ENCODE measurements at regions not wholly inside any gene's neighbourhood (a gene's known extent, or its start where the extent isn't known, plus 50 kb on each side); places are given as distances from the start of the nearest gene placed in this dataset.

DNA sequence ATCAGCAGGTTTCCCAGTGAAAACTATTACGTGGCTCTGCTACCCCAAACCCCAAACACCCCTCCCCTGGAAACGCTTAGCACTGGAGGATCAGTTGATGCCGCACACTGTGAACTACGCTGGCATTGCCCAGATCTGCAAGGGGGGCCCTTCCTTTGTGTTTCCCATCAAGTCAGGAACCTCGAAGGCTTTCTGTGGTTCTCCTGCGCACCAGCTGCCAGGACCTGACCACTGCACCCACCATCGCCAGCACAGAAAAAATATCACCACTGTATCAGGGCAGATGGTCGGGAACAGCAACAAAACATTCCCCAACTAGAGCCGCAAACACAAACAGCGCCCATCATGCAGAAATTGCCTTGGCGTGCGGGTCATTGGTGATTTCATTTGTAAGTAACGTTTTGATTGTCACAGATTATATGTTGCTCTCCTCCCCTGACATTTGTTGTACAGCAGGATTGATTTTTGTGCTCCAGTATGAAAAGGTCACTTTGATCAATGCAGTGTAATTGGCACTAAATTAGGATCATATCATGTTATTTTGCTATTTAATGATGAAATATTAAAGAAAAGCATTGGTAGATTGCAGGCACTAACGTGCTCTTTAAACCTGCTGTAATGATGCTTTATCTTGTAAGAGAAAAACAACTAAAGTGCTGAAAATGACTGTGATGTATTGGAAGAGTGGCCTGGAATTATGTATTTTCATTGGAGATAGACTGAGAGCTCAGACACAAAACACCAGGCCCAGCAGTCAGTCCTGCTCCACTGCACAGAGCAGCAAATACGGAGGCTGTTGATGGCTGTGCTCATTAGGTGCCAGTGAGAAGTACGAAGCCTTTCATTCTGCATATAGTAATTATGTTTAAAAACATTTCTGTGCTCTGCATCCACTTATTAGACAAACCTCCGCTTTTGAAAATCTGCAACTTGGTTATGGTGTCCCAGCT, 833.2 kb upstream of the SALL3 start:
- DNase-seq (ENCODE audit: low read depth, low spot score) = no peak

DNA sequence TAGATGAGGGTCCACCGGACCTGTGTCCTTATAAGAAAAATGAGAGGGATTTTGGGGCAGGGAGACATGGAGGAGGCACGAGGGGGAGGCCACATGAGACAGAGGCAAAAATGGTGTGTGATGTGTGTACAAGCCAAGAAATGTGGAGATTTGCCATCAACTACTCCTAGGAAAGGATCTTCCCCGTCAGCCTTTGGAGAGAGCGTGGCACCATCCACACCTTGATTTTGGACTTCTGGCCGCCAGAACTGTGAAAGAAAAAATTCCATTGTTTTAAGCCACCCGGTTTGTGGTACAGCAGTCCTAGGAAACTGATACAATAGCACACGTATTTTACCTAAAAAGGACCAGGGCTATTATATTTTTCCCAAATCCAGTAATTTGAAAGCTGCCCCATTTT, 829.0 kb upstream of the SALL3 start:
- DNase-seq (ENCODE audit: low read depth, low spot score) = no peak

DNA sequence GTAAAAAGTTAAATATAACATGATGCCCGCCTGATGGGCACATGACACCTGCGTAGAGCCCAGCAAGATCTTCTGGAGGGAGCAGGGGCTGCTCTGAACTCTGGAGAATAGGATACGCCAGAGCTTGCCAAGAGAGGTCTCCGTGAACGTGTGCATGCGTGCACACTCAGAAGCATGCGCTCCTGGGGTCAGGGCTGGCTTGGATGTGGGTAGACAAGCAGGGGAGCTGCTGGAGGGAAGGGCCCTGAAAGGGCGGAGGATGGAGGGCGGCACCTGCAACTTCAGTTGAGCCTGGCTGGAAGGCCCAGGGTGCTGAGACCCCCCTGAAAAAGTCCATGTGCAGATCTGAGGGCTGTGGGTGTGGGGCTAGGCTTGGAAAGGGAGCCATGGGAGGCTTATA, 828.4 kb upstream of the SALL3 start:
- DNase-seq (ENCODE audit: low read depth, low spot score) = no peak

DNA sequence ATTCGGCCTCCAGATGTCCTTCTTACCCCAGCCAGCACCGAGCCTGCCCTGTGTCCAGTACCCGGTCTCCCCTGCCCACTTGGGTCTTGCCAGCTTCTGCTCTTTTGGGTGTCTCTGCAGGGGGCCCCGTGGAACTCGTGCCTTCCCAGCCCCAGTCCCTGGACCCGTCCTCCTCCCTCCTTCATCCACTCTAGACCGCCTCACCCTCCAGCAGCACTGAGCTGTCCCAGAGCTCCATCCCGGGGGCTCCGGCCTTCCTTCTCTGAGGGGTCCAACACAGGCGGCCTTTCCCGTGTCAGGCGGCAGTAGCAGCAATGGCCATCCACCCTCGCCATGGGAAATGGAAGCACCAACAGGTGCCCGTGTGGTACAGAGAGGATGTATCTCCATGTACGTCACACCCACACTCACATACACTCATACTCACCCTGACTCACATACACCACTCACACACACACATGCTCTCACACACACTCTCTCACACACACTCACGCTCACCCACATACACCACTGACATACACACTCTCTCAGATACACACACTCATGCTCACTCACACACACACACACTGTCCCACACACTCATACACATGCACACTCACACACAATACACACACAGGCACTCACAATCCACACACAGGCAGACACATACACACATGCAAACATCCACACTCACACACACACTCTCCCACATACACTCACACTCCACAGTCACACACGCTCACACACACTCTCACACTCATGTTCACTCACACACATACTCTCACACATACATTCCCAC, 827.5 kb upstream of the SALL3 start:
- DNase-seq (ENCODE audit: low read depth, low spot score) = no peak

DNA sequence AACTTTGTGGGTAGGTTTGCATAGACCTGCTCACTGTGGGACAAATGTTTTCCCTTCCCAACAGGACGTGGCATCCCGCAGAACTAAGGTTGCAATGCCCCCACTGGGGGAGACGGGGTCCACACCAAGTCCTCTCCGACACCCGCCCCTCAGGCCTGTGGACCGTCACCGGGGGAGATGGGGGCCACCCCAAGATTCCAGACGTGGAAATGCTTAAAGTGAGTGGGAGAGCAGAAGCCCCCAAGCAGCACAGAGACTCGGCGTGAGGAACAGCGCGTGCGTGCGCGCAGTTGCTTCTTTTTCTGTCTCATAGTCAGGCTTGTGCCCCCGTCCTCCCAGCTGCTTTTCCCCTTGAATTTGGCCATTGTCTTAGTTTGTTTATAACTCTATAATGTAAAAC, 826.3 kb upstream of the SALL3 start:
- no peak for DNase-seq (ENCODE audit: low read depth, low spot score)

DNA sequence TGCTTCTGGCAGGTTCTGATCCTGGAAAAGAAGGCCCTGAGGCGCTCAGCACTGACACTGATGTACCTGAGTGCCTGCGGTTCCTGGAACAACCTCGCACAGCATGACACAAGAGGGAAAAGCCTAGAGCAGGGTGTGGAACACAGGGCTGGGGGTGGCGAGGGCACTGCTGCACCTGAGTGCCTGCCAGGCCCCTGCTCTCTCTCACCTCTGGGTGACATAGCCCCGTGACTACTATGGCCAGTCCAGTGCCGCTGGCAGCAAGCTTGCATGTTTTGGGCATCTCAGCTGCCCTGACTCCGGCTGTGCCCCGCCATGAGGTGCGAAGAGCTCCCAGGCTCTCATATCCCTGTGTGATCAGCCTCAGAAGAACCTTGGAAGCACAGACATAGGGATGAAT, 825.2 kb upstream of the SALL3 start:
- DNase-seq (ENCODE audit: low read depth, low spot score) = no peak

DNA sequence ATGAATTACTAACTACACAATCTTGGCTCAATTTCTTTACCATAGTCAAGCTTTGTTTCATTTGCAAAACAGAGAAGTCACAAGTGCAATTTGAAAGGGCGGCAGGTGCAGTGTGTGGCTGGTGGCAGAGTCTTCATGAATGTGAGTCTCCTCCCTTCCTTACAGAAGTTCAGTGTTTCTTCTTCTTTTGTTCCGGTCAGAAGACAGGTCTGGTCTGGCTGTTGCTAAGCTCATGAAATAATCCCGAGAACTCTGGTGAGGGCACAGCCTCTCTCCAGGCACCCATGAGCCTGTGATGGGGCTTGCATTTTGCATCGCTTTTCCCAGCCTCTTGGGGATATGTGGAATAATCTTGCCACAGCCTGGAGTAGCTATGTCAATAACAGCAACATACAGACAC, 824.8 kb upstream of the SALL3 start:
- DNase-seq (ENCODE audit: low read depth, low spot score) = no peak

DNA sequence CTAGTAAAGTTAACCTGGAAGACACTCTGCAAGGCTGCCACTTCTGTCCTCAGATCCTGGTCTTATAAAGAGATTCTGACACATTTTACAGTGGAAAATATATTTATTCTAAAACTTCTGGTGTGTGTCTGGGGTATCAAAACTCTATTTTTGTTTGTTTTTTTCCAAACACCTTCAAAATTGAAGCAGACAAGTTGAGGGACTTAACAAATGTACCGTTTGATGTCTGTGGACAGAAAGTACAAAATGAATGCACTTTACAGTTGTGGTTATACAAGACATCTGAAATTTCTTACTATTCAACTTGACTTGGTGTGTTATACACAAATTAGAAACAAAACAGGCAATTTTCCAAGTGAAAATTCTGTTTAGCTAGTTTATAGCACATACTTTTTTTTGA, 823.2 kb upstream of the SALL3 start:
- DNase-seq (ENCODE audit: low read depth, low spot score) = no peak

DNA sequence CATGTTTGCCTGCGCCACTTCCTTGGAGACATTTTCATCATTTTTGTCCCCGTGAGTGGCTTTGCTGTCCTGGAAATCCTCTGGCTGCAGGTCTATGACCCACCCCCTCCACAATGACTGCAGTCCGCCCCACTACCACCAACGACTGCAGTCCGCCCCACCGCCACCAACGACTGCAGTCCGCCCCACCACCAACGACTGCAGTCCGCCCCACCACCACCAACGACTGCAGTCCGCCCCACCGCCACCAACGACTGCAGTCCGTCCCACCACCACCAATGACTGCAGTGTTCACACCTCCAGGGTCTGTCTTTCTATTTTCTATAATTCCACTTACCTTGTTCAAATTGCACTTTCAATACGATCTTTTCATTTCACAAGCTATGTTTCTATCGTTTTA, 820.7 kb upstream of the SALL3 start:
- no peak for DNase-seq (ENCODE audit: low read depth, low spot score)

DNA sequence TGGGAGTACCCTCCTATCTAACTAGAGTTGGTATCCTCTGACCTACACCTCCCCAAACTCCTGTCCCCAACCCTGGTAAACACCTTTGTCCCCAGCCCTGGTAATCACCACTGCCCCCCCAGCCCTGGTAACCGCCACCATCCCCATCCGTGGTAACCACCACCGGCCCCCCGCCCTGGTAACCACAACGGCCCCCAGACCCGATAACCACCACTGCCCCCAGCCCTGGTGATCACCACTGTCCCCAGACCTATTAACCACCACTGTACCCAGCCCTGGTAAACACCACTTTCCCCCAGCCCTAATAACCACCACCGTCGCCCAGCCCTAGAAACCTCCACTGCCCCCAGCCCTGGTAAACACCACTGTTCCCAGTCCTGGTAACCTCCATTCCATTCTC, 820.2 kb upstream of the SALL3 start:
- DNase-seq (ENCODE audit: low read depth, low spot score) = no peak

DNA sequence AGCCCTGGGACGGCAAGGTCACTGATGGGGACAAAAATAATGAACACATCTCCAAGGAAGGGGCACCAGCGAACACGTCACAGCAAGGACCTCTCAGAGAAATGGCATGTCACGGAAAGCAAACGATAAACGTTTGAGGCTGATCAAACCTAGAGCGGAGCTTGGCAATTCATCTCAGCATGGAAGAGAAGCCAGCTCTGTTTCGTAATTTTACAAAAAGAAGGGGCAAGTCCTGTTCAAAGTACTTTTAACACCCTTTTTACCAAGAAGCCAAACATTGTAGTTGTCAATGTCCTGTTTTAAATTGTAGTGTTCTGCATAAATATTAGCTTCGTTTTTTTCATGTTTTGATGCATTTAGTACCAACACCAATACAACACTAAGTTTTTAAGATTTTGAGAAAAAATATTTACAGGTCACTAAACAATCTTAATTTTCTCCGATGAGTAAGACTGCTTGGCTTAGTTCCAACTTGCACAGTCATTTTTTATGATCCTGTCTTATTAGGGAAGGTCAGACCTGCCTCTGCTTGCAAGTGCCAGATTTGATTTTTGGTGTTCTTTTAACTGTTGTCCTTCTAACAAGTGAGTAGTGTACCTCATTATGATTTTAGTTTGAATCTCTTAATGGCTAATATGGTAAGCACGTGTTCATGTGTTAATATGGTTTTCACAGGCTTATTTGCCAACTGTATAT, 818.5 kb upstream of the SALL3 start:
- no peak for DNase-seq (ENCODE audit: low read depth, low spot score)

DNA sequence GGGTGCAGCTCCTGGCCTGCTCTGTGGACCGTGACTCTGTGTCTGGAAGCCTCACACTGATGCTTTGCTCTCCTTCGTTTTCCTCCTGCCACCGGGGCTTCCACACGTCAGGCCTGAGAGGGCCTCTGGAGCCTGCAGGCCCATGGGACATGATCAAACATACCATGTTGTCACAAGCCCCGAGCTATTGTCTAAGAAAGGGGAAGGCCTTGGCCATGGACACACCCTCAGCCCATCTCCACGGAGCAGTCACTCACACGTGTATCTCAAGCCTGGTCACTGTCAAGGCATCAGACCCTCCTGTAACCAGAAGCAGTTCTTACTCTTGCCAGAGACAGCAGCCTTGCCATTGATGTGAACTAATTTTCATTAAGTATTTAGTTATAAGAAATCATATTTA, 814.1 kb upstream of the SALL3 start:
- no peak for DNase-seq (ENCODE audit: low read depth, low spot score)

DNA sequence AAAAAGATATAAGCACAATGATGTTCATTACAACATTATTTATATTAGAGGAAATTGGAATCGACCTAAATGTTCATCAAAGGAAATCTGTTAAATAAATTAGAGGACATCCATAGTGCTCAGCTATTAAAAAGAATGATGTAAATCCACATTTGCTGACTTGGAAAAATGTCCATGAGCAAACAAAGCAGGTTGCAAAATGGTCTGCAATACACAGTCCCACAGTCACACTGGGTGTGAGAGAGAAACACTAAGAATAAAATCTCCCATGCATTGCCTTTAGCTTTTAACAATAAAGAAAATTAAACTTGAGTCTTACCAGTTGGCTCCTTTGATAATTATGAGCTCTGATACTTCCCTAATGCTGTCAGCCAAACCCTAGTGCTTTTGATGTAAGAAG, 811.1 kb upstream of the SALL3 start:
- DNase-seq (ENCODE audit: low read depth, low spot score) = no peak

DNA sequence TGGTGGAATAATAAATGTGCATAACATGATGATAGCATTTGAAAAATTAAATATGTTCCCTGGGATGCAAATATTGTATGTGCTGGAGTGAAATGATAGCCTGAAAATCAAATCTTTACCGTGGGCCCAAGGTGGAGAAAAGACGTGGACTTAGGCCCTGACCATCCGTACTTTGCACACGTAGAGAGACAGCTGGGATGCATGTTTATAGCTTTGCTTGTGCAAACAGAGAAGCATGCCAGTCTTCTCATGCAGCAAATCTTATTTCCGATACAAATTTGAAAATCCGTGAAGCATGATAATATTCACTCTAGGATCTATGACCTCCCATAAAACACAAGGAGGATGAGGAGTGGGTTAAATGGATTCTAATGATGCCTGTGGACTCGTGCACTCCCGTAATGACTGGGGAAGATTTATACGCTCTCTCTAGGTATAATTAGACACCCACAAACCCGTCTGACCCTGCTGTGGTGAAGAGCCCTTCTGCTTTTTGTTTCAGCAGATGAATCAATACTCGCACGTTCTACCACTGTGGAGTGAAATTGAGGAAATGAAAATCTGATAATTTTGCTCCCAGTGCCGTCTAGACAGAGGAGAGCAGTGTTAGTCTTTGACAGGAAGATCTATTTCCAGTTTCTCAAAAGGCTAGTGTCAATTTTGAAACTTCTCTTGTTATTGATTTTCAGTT, 810.3 kb upstream of the SALL3 start:
- no peak for DNase-seq (ENCODE audit: low read depth, low spot score)

DNA sequence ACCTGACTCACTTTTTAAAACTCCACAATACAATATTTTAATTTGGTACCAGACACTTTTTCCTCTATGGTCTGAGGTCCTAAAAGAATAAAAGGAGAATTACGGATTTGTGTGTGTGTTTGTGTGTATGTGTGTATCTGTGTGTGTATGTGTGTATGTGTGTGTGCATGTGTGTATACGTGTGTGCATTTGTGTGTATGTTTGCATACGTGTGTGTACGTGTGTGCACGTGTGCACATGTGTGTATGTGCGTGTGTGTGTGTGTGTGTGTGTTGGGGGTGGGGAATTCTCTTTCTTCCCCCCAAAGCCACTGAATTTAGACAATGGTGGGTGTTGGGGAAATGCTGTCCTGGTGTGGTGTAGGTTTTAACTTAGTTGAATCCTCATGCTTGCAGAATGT, 807.7 kb upstream of the SALL3 start:
- no peak for DNase-seq (ENCODE audit: low read depth, low spot score)

DNA sequence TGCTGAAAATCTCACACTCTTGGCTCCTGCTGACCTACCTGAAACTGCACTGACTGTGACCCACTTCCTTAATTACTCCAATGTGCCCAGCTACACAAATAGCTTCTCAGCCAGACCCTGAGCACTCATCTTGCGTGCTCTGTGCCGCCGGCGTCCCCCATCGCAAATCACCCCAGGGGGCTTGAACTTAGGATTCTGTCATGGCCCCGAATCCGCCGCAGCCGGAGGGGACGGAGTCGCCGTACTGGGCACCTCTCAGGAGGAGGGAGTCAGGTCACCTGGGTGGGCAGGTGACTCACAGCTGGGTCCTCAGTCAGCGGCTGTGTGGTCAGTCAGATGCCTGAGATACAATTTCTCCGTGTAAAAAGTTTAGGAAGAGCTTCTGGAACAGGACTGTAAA, 804.9 kb upstream of the SALL3 start:
- DNase-seq (ENCODE audit: low read depth, low spot score) = no peak

DNA sequence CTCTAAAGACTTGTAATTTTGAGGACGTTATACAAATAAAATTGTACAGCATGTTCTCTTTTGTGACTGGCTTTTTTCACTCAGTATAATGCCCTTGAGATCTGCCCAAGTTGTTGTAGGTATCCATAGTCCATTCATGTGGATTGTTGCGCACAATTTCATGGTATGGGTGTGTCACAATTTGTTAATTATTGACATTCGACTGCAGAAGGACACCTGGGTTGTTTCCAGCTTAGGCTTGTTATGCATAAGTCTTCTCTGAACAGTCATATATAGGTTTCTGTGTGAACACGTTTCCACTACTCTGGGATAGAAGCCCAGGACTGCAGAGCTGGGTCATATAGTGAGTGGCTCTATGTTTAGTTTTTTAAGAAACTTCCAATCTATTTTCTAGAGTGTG, 800.8 kb upstream of the SALL3 start:
- no peak for DNase-seq (ENCODE audit: low read depth, low spot score)

DNA sequence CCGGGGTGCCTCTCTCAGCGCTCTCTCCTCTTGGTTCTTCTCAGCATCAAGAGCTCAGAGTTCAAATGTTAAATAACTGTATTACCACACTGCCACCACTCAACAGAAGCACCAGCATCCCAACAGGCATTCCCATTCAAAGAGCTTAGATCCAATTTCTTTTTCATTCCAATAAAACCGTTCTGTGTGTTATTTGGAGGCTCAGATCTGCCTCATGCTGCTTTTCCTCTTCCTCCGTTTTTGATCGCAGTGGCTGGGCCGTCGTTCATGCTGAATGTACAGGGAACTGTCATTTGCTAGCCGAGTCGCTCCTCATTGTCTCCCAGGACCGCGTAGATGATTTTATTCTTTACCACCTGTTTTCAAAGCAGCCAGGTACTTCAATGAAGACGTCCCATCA, 798.9 kb upstream of the SALL3 start:
- DNase-seq (ENCODE audit: low read depth, low spot score) = no peak

DNA sequence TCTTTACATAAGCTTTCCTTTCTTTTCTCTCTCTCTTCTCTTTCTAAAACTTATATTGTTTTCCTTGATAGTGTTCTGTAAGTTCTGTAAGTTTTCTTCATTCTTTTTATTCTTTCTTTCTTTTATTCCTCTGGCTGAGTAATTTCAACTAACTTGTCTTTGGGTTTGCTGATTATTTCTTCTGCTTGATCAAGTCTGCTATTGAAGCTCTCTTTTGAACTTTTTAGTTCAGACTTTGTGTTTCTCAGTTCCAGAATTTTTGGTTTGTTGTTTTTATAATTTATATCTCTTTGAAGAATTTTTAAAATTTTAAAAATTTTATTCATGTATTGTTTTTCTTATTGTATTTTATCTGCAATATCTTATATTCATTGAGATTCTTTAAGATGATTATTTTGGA, 795.8 kb upstream of the SALL3 start:
- no peak for DNase-seq (ENCODE audit: low read depth, low spot score)

DNA sequence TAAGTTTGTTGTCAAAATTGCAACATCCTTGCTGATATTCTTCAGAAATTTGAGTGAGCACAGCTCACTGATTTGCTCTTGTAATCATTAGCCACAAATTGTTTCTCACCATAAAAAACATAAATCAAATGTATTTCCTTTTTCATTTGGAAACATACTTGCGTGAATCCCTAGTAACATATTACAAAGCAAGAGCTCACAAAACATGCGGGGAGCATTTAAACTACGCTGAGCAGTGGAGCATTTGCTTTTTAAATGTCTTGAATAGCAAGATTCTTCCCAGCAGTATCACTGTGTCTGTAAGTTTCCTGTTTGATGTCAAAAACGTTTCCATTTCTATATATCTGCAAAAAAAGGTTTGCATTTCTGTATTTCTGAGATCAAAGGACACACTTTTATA, 788.3 kb upstream of the SALL3 start:
- no peak for DNase-seq (ENCODE audit: low read depth, low spot score)

DNA sequence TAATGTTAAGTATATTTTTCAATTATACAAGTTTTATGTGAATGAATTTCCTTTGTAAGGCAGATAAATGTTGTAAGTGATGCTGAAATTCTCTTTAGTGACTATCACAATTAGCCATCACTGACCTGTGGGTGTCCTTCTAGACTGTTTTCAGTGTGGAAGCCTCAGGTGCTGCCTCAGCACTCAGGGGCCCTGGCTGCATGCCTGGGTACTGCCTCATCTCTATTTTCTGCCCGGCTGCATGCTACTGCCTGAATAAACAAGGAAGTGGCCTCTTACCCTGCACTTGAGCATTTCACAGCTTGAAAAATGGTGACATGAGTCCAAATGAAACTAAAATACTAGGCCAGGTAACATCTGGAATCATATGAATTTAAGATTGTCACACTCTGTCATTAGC, 787.6 kb upstream of the SALL3 start:
- peak; percentile 30 for DNase-seq (ENCODE audit: low read depth, low spot score)

DNA sequence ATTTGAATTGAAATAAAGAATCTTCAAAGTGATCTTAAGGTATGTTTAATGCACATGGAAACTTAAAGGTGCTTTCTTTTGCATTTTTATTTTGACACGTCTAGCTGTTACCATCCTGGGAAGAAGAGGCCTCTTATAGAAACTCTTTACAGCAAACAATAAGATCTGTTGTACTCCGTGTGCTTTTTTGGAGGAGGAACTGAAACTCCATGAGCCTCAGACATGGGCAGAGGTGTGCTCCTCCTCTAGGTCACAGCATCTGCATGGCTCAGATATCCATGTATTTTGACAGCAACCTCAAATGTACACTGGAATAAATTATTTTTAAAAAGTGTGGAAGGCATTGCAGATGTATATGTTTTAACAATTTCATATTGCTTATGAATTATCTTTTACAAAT, 783.3 kb upstream of the SALL3 start:
- no peak for DNase-seq (ENCODE audit: low read depth, low spot score)

All from ELF-1 (cell line).